ENCODE measurements at regions not wholly inside any gene's neighbourhood (a gene's known extent, or its start where the extent isn't known, plus 50 kb on each side); places are given as distances from the start of the nearest gene placed in this dataset.

DNA sequence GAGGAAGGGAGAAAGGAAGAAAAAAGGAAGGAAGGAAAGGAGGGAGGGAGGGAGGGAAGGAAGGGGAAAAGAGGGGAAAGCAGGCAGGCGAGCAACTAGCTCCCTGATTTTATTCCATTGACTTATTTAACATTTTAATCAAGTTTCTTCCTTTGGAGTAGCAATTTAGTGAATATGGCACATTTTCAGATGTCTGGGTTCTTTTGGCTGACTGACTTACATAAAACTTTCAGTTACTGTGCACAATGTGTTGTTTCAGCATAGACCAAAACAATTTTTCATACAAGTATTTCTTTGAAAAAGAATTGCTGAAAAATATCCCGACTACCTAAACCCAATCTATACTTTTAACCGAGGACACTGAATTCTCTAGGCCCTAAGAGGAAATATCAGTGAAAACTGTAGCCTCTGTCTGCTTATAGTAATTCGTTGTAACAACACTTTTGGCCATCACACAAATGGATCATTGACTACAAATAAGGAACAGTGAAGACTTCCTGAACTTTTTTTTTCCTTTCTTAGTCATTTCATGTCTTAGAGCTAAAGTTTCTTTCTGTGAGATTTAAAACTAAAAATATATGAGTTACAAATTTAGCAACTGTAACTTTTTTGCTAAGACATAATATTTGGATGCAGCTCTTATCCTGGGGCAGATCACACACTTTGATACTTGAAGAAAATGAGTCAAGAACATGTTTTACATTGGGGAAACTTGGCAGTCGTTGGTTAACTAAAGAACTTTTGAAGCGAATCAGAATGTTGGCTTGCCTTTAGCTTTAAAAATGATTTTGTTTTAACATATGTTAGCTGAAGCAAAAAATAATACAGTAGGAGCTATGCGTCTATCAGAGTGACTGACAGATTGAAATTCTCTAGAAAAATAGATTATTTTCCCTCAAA, 79.6 kb downstream of the SOX2 start:
- H3K4me3 ChIP-seq (replicated peaks in 1 of 2; ENCODE audit: low read depth in 2 of 2, low read length in 2 of 2), result no peak overlapping the region
- no peak for TF ChIP-seq CTCF (IDR thresholded peaks at IDR 0.05; ENCODE audit: low read depth, low read length)
- DNase-seq (ENCODE audit: low read depth in 2 of 2), result no peak

GRCh38 chr3:181793006-181793405, 81.3 kb downstream of the SOX2 start:
- DNase-seq (ENCODE audit: low read depth in 2 of 2), result no peak
- no peak overlapping the region for H3K4me3 ChIP-seq (replicated peaks in 1 of 2; ENCODE audit: low read depth in 2 of 2, low read length in 2 of 2)
- no peak for TF ChIP-seq CTCF (IDR thresholded peaks at IDR 0.05; ENCODE audit: low read depth, low read length)

DNA sequence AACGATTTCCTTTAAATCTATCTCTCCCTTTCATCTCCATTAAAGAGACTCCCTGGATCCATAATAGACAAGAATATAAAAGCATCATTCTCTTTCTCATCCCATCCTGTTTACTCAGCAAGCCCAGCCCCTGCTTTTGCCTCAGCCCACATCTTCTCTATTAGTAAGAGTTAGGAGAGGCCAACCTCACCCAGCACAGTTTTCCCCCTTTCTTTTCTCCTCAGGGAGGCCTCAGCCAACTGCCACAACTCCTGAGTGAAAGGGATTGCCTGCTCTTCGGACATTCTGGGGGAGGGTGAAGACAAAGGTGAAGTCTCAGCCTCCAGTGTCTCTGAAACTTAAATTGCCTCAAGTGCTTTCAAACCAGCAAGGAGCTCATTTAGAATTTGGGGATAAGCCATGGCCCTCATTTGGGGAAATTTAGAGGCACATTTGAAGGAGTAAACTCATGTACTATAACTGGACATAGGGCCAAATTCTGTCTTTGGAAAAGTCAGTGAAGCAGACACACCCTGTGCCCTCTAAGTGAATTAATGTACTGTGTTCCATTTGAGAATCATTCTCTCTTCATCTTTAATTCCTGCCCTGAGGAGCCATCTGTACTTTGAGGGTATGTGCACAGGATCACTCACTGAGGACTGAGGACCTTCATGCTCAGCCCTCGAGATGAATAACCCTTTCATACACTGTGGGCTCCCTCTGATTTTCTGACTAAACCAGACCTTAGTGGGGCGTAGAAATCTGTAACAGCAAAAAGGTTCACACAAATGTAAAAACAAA, 82.5 kb downstream of the SOX2 start:
- DNase-seq (ENCODE audit: low read depth in 2 of 2), result no peak
- no peak overlapping the region for H3K4me3 ChIP-seq (replicated peaks in 1 of 2; ENCODE audit: low read depth in 2 of 2, low read length in 2 of 2)
- TF ChIP-seq CTCF (IDR thresholded peaks at IDR 0.05; ENCODE audit: low read depth, low read length), result no peak

GRCh38 chr3:181796641-181797040, 84.9 kb downstream of the SOX2 start:
- no peak overlapping the region for H3K4me3 ChIP-seq (replicated peaks in 1 of 2; ENCODE audit: low read depth in 2 of 2, low read length in 2 of 2)
- no peak for DNase-seq (ENCODE audit: low read depth in 2 of 2)
- TF ChIP-seq CTCF (IDR thresholded peaks at IDR 0.05; ENCODE audit: low read depth, low read length), result no peak

GRCh38 chr3:181797431-181797830, 85.7 kb downstream of the SOX2 start:
- H3K4me3 ChIP-seq (replicated peaks in 1 of 2; ENCODE audit: low read depth in 2 of 2, low read length in 2 of 2), result no peak overlapping the region
- no peak for TF ChIP-seq CTCF (IDR thresholded peaks at IDR 0.05; ENCODE audit: low read depth, low read length)
- no peak for DNase-seq (ENCODE audit: low read depth in 2 of 2)

GRCh38 chr3:181805703-181806102, 94.0 kb downstream of the SOX2 start:
- DNase-seq (ENCODE audit: low read depth in 2 of 2), result no peak
- H3K4me3 ChIP-seq (replicated peaks in 1 of 2; ENCODE audit: low read depth in 2 of 2, low read length in 2 of 2), result no peak overlapping the region
- TF ChIP-seq CTCF (IDR thresholded peaks at IDR 0.05; ENCODE audit: low read depth, low read length), result no peak

Measured in cardiac fibroblast (primary cell).